Caco-2 (cell line): ENCODE measurements at regions not wholly inside any gene's neighbourhood (a gene's known extent, or its start where the extent isn't known, plus 50 kb on each side); places are given as distances from the start of the nearest gene placed in this dataset.

Experiments used
- BruUV-seq: library from RNA; stranded (reverse); fragments of 400-500 nt; replicated peaks from 2 replicates; lab custom pipeline; 2021; lab: Mats Ljungman, UMichigan
- CTCF ChIA-PET: fragments of 300-600 bp; sonication (Branson Sonifier 250); formaldehyde crosslinking; loops from one replicate; lab custom pipeline; 2022; ENCODE audit warnings: antibody characterized with exemption; lab: Charles Lee
- POLR2A ChIA-PET: fragments of 300-600 bp; sonication (Branson Sonifier 250); formaldehyde crosslinking; loops from one replicate; lab custom pipeline; 2022; ENCODE audit warnings: antibody characterized with exemption; lab: Charles Lee
- DNase-seq, 2 experiments: peaks; one replicate each; pipeline versions ENCODE4 v3.0.0 to v3.0.0-alpha.2; 2020 to 2022
- H3K27me3 ChIP-seq: replicated peaks from 2 replicates; pipeline ENCODE4 v1.6.0; 2011; ENCODE audit warnings: low read length; ENCODE audit not compliant: control insufficient read depth, insufficient read depth
- H3K36me3 ChIP-seq: 2 replicates; pipeline ENCODE4 v1.5.1; 2011; ENCODE audit warnings: low read length; ENCODE audit not compliant: control insufficient read depth, insufficient read depth
- H3K4me1 ChIP-seq: fragments of 250-450 bp; sonication (Bioruptor Pico); 2 replicates; pipeline ENCODE4 v1.5.1; 2020; ENCODE audit warnings: mild to moderate bottlenecking
- H3K4me3 ChIP-seq: 2 replicates; pipeline ENCODE4 v1.5.1; 2011; ENCODE audit warnings: low read depth, mild to moderate bottlenecking, control low read depth, low read length
- H3K9me3 ChIP-seq: fragments of 250-450 bp; sonication (Bioruptor Pico); 2 replicates; pipeline ENCODE4 v1.5.1; 2020; ENCODE audit warnings: mild to moderate bottlenecking, moderate library complexity
- H3K27ac Mint-ChIP-seq: one replicate; pipeline ENCODE4 v1.8.0; 2022; ENCODE audit warnings: mixed read lengths; ENCODE audit not compliant: unreplicated experiment
- H3K27me3 Mint-ChIP-seq: one replicate; pipeline ENCODE4 v1.8.0; 2022; ENCODE audit warnings: mixed read lengths; ENCODE audit not compliant: insufficient read depth, unreplicated experiment
- H3K36me3 Mint-ChIP-seq: one replicate; pipeline ENCODE4 v1.8.0; 2022; ENCODE audit warnings: mild to moderate bottlenecking, mixed read lengths; ENCODE audit not compliant: insufficient read depth, unreplicated experiment
- H3K4me1 Mint-ChIP-seq: one replicate; pipeline ENCODE4 v1.8.0; 2022; ENCODE audit warnings: low read depth, mixed read lengths; ENCODE audit not compliant: unreplicated experiment
- H3K4me3 Mint-ChIP-seq: one replicate; pipeline ENCODE4 v1.8.0; 2022; ENCODE audit warnings: mild to moderate bottlenecking, moderate library complexity, mixed read lengths; ENCODE audit not compliant: unreplicated experiment
- H3K9me3 Mint-ChIP-seq: one replicate; pipeline ENCODE4 v1.8.0; 2022; ENCODE audit warnings: mixed read lengths; ENCODE audit not compliant: unreplicated experiment
- intact Hi-C: fragments of 100-400 bp; cut with micrococcal nuclease; formaldehyde crosslinking; loops from one replicate; pipeline ENCODE4 v1.10.0; 2022; ENCODE audit not compliant: unreplicated experiment
- TF ChIP-seq, protein P1 (sequence below), 2 experiments: fragments of 200-600 bp in 1 of 2; IDR thresholded peaks; 1 replicate in 1 of 2; 2 replicates in 1 of 2; pipeline versions ENCODE4 v1.5.1 to v1.8.0; 2011 to 2022; ENCODE audit warnings: antibody characterized with exemption in 1 of 2, control low read depth in 1 of 2, inconsistent platforms in 1 of 2, low read depth in 1 of 2, low read length in 1 of 2, mild to moderate bottlenecking in 1 of 2, moderate library complexity in 1 of 2; ENCODE audit not compliant: insufficient read depth in 1 of 2, severe bottlenecking in 1 of 2, unreplicated experiment in 1 of 2

DNA sequence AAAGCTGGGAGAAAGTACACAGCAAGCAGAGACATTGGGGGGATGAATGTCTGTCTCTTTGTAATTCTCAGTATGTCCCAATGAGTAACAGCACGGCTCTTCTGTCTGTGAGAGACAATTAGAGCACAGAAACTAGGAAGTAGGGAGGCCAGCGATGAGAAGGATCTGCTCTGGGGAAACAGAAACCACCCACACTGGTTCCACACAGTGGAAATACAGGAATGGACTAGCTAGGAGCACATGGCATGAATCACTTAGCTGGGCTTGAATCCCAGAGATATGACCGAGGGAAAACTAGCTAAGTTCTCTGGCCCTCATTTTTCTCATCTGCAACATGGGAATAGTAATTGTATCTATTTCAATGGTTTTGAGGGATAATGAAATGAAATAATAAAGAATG lies 895.9 kb downstream of the TLE4 start:
- no peaks in the 10 kb centered on the region for H3K9me3 Mint-ChIP-seq
- DNase-seq = no peak
- intact Hi-C loops = no loop called here
- ChIA-PET CTCF (no interaction called here), POLR2A (no interaction called here)
- TF ChIP-seq, protein P1, sequence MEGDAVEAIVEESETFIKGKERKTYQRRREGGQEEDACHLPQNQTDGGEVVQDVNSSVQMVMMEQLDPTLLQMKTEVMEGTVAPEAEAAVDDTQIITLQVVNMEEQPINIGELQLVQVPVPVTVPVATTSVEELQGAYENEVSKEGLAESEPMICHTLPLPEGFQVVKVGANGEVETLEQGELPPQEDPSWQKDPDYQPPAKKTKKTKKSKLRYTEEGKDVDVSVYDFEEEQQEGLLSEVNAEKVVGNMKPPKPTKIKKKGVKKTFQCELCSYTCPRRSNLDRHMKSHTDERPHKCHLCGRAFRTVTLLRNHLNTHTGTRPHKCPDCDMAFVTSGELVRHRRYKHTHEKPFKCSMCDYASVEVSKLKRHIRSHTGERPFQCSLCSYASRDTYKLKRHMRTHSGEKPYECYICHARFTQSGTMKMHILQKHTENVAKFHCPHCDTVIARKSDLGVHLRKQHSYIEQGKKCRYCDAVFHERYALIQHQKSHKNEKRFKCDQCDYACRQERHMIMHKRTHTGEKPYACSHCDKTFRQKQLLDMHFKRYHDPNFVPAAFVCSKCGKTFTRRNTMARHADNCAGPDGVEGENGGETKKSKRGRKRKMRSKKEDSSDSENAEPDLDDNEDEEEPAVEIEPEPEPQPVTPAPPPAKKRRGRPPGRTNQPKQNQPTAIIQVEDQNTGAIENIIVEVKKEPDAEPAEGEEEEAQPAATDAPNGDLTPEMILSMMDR (IDR thresholded peaks at IDR 0.05; ENCODE audit: insufficient read depth in 1 of 2, low read depth in 1 of 2, low read length in 1 of 2, severe bottlenecking in 1 of 2, unreplicated experiment in 1 of 2) = no peak
- Histone ChIP-seq H3K36me3 (no peaks in the 10 kb centered on the region), H3K4me3 (no peak overlapping the region), H3K4me1 (no peaks in the 10 kb centered on the region), H3K9me3 (no peaks in the 10 kb centered on the region), H3K27me3 (no peaks in the 10 kb centered on the region)
- H3K27me3 Mint-ChIP-seq = peaks cover 2% of the 10 kb centered on the region
- H3K27ac Mint-ChIP-seq = no peak overlapping the region
- no peaks in the 10 kb centered on the region for H3K4me1 Mint-ChIP-seq
- no TSS peak for BruUV-seq
- no peak overlapping the region for H3K4me3 Mint-ChIP-seq
- no peaks in the 10 kb centered on the region for H3K36me3 Mint-ChIP-seq

DNA sequence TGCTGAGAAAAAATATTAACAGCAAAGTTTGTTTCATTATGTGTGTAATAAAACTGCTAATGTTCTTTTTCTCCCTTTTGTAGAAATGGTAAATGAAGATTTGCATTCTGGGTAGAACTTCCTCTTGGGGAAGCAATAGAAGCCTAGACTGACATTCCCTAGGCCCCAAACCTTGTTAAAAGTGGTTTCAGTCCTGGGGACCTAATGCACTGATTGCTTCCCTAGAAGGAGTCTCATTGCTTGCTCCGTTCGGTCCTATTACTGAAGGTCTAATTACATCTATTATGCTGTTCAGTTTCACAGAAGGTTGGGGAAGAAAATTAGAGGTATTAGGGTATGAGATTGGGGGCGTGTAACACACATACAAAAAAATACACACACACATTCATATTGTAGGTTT lies 893.8 kb downstream of the TLE4 start:
- H3K4me1 ChIP-seq = no peaks in the 10 kb centered on the region
- H3K27me3 ChIP-seq = no peaks in the 10 kb centered on the region
- no peak for DNase-seq
- TF ChIP-seq, protein P1 (IDR thresholded peaks at IDR 0.05; ENCODE audit: insufficient read depth in 1 of 2, low read depth in 1 of 2, low read length in 1 of 2, severe bottlenecking in 1 of 2, unreplicated experiment in 1 of 2) = no peak
- intact Hi-C loops = no loop called here
- no peaks in the 10 kb centered on the region for H3K9me3 ChIP-seq
- H3K27ac Mint-ChIP-seq = no peak overlapping the region
- H3K4me1 Mint-ChIP-seq = no peaks in the 10 kb centered on the region
- no peaks in the 10 kb centered on the region for H3K36me3 Mint-ChIP-seq
- no peak overlapping the region for H3K4me3 Mint-ChIP-seq
- H3K36me3 ChIP-seq = no peaks in the 10 kb centered on the region
- H3K27me3 Mint-ChIP-seq = peaks cover 2% of the 10 kb centered on the region
- POLR2A ChIA-PET = no interaction called here
- no peaks in the 10 kb centered on the region for H3K9me3 Mint-ChIP-seq
- CTCF ChIA-PET = no interaction called here
- BruUV-seq = no TSS peak
- H3K4me3 ChIP-seq = no peak overlapping the region

DNA sequence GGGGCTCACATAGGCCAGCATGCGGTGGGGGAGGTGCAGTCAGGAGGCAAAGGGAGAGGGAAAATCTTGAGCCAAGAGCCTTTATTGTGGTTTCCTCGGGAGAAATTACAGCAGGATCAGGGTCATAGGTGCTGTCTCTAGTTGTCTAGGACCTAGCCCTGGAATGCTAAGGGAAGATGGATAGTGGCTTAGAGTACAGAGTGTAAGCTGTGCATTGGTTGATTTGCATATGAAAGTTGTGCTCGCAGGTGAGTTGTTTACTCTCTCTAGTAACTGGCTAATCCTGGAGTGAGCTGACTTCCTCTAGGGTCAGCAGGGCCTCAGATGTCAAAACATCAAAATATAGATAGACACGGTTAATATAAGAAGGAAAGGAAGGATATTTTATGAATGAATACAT lies 877.7 kb downstream of the TLE4 start:
- Histone ChIP-seq H3K27me3 (no peaks in the 10 kb centered on the region), H3K4me3 (no peak overlapping the region), H3K36me3 (no peaks in the 10 kb centered on the region), H3K9me3 (no peaks in the 10 kb centered on the region), H3K4me1 (no peaks in the 10 kb centered on the region)
- BruUV-seq = no TSS peak
- TF ChIP-seq, protein P1 (IDR thresholded peaks at IDR 0.05; ENCODE audit: insufficient read depth in 1 of 2, low read depth in 1 of 2, low read length in 1 of 2, severe bottlenecking in 1 of 2, unreplicated experiment in 1 of 2) = no peak
- Mint-ChIP-seq H3K36me3 (no peaks in the 10 kb centered on the region), H3K27me3 (no peaks in the 10 kb centered on the region), H3K4me3 (no peak overlapping the region), H3K27ac (no peak overlapping the region), H3K9me3 (no peaks in the 10 kb centered on the region), H3K4me1 (no peaks in the 10 kb centered on the region)
- intact Hi-C loops = no loop called here
- CTCF ChIA-PET = no interaction called here
- no peak for DNase-seq
- POLR2A ChIA-PET = no interaction called here
